Subcutaneous abdominal adipose tissue (tissue), 5 donors: ENCODE measurements at regions not wholly inside any gene's neighbourhood (a gene's known extent, or its start where the extent isn't known, plus 50 kb on each side); places are given as distances from the start of the nearest gene placed in this dataset.

ENCODE experiments used
- H3K27ac ChIP-seq: one replicate; pipeline ENCODE4 v1.7.0; 2013; ENCODE audit warnings: low read depth, mild to moderate bottlenecking, inconsistent platforms, low read length, moderate library complexity
- H3K27me3 ChIP-seq, 5 donors: one replicate each; pipeline ENCODE4 v1.7.0; 2013; ENCODE audit warnings: low read length in 5 of 5, inconsistent platforms in 1 of 5; ENCODE audit not compliant: control insufficient read depth in 5 of 5, insufficient read depth in 4 of 5
- H3K36me3 ChIP-seq, 5 donors: one replicate each; pipeline ENCODE4 v1.7.0; 2013; ENCODE audit warnings: low read length in 5 of 5; ENCODE audit not compliant: control insufficient read depth in 5 of 5, insufficient read depth in 5 of 5
- H3K4me1 ChIP-seq, 5 donors: one replicate each; pipeline ENCODE4 v1.7.0; 2013; ENCODE audit warnings: low read length in 5 of 5, mild to moderate bottlenecking in 3 of 5, moderate library complexity in 1 of 5; ENCODE audit not compliant: control insufficient read depth in 5 of 5, insufficient read depth in 5 of 5
- H3K4me3 ChIP-seq, 5 donors: one replicate each; pipeline ENCODE4 v1.7.0; 2013; ENCODE audit warnings: low read length in 5 of 5, low read depth in 1 of 5
- H3K9ac ChIP-seq, 5 donors: one replicate each; pipeline ENCODE4 v1.7.0; 2013; ENCODE audit warnings: low read length in 5 of 5, mild to moderate bottlenecking in 4 of 5, moderate library complexity in 3 of 5
- H3K9me3 ChIP-seq, 5 donors: one replicate each; pipeline ENCODE4 v1.7.0; 2013; ENCODE audit warnings: low read length in 5 of 5; ENCODE audit not compliant: control insufficient read depth in 5 of 5
- donor health status: healthy.
- donor health status: healthy.
- donor health status: healthy.
- donor health status: healthy.
- donor health status: healthy.

- H3K27ac ChIP-seq = no peak overlapping the region
- H3K9ac ChIP-seq = no peak overlapping the region
- H3K36me3 ChIP-seq = no peaks in the 10 kb centered on the region
- H3K27me3 ChIP-seq = no peaks in the 10 kb centered on the region
- H3K4me3 ChIP-seq = no peak overlapping the region
- peaks cover 0 to 3% (median 0%) of the 10 kb centered on the region in 5 donors for H3K9me3 ChIP-seq
- H3K4me1 ChIP-seq = peaks cover 0 to 3% (median 0%) of the 10 kb centered on the region in 5 donors
These were observed 424.2 kb upstream of the CNTNAP2 start for GRCh38 chr7:145692237-145692950.

GRCh38 chr7:145691377-145691914 is 425.2 kb upstream of the CNTNAP2 start:
- Histone ChIP-seq H3K36me3 (no peaks in the 10 kb centered on the region), H3K27ac (no peak overlapping the region), H3K9me3 (peaks cover 0 to 6% (median 0%) of the 10 kb centered on the region in 5 donors)

DNA sequence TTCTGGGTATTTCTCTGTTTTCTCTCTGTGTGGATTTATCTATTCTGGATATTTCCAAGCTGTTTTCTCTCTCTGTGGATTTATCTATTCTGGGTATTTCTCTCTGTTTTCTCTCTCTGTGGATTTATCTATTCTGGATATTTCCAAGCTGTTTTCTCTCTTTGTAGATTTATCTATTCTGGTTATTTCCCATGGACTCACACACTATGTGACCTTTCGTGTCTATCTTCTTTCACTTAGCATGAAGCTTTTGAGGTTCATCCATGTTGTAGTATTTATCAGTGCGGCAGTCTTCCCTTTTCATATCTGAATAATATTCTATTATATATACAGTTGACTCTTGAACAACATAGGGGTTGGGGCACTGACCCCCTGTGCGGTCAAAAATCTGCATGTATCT is 435.0 kb upstream of the CNTNAP2 start:
- Histone ChIP-seq H3K27me3 (no peaks in the 10 kb centered on the region), H3K36me3 (no peaks in the 10 kb centered on the region), H3K27ac (no peak overlapping the region), H3K9me3 (no peaks in the 10 kb centered on the region), H3K9ac (no peak overlapping the region), H3K4me3 (no peak overlapping the region), H3K4me1 (no peaks in the 10 kb centered on the region)

More at GRCh38 chr7:145691377-145691914, 425.2 kb upstream of the CNTNAP2 start:
- H3K4me3 ChIP-seq = no peak overlapping the region
- no peak overlapping the region for H3K9ac ChIP-seq
- peaks cover 0 to 3% (median 0%) of the 10 kb centered on the region in 5 donors for H3K4me1 ChIP-seq
- H3K27me3 ChIP-seq = no peaks in the 10 kb centered on the region

GRCh38 chr7:145681159-145681558 is 435.4 kb upstream of the CNTNAP2 start:
- Histone ChIP-seq H3K36me3 (no peaks in the 10 kb centered on the region), H3K9me3 (no peaks in the 10 kb centered on the region), H3K27me3 (no peaks in the 10 kb centered on the region), H3K9ac (no peak overlapping the region), H3K4me3 (no peak overlapping the region), H3K4me1 (no peaks in the 10 kb centered on the region), H3K27ac (no peak overlapping the region)

- Histone ChIP-seq H3K36me3 (no peaks in the 10 kb centered on the region), H3K4me3 (no peak overlapping the region), H3K9me3 (peaks cover 0 to 5% (median 0%) of the 10 kb centered on the region in 5 donors), H3K4me1 (no peaks in the 10 kb centered on the region), H3K9ac (no peak overlapping the region), H3K27me3 (no peaks in the 10 kb centered on the region), H3K27ac (no peak overlapping the region)
These were observed 450.9 kb upstream of the CNTNAP2 start for GRCh38 chr7:145665499-145666258.

- Histone ChIP-seq H3K36me3 (no peaks in the 10 kb centered on the region), H3K4me3 (no peak overlapping the region), H3K4me1 (peaks cover 0 to 3% (median 0%) of the 10 kb centered on the region in 5 donors), H3K27ac (no peak overlapping the region), H3K9me3 (no peaks in the 10 kb centered on the region), H3K27me3 (no peaks in the 10 kb centered on the region), H3K9ac (no peak overlapping the region)
These were observed 460.9 kb upstream of the CNTNAP2 start for GRCh38 chr7:145655666-145656065.

DNA sequence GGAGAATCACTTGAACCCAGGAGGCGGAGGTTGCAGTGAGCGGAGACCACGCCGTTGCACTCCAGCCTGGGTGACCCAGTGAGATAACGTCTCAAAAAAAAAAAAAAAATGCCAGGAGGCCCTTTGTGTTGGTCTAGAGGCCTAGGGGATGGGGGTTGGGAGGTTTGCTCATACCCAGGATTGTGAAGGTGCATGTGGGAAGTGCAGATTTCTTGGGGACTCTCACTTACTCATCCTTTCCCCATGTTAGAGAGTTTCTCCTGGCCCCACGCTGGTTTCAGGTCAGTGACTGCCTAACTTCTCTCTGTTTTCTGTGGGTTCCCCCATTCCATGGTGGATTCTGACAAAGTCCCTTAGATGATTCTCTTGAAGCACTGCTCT is 471.5 kb upstream of the CNTNAP2 start:
- H3K9me3 ChIP-seq = peaks cover 0 to 7% (median 2%) of the 10 kb centered on the region in 5 donors
- no peak overlapping the region for H3K27ac ChIP-seq
- H3K36me3 ChIP-seq = no peaks in the 10 kb centered on the region
- H3K4me1 ChIP-seq = no peaks in the 10 kb centered on the region
- H3K27me3 ChIP-seq = no peaks in the 10 kb centered on the region
- H3K9ac ChIP-seq = no peak overlapping the region
- H3K4me3 ChIP-seq = no peak overlapping the region

DNA sequence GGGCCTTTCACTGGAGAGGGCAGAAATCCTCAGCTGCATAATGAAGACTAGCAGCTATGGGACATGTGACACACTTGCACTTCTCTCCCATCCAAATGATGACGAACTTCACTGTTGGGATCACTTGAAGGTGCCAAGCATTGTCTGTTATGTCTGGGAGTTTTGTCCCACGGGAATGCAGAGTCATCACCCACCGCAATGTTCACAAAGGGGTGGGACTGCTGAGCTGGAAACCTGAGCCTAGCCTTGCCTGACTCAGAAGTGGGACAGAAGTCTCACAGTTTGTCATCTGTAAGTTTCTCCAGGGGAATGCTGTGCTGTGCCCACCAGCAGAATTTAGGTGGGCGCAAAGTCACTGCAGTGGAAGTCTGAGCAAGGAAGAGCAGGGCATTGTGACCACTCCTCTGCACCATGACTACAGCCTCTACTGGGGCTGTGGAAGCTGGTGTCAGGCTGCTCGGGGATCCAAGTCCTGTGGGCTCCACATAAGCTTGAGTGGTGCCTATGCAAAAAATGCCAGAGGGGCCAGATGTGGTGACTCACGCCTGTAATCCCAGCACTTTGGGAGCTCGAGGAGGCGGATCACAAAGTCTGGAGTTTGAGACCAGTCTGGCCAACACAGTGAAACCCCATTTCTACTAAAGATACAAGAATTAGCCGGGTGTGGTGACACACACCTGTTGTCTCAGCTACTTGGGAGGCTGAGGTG is 472.0 kb upstream of the CNTNAP2 start:
- Histone ChIP-seq H3K9me3 (peaks cover 0 to 7% (median 3%) of the 10 kb centered on the region in 5 donors), H3K27ac (no peak overlapping the region), H3K36me3 (no peaks in the 10 kb centered on the region), H3K4me1 (no peaks in the 10 kb centered on the region), H3K4me3 (no peak overlapping the region), H3K27me3 (no peaks in the 10 kb centered on the region), H3K9ac (no peak overlapping the region)

DNA sequence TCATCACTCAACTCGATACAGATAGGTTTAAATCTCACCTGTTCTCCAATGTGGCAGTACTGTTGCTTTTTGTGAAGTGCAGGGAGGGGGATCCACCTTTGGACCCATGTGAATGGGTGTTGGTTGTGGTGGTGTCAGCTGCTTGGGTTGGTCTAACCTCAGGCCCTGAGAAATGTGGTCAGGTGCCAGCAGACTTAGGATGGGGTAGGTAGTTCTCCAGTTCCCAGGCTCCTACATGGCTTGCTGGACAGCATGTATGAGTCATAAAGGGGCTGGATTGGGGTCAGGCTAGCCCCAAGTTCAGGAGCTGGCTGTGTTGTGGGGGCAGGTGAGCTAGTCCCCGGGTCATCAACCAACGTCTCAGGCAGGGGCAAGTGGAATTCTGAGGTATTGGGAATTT is 472.6 kb upstream of the CNTNAP2 start:
- H3K36me3 ChIP-seq = no peaks in the 10 kb centered on the region

DNA sequence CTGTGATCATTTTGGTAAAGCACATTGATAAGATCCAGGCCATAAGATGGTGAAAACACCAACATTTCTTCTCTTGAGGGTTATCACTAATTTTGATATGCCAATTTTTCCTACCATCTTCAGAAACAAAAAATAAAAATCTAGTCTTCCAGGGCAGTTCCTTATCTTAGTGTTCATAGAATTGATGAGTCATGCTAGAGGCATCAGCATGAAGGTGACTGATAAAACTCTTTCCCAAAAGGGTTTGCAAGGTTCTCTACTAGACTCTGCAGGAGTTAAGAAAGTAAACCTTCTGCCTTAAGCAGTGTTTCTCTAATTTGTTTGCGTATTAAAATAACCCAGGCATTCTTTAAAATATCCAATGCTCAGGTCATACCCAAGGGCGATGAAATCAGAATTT is 483.1 kb upstream of the CNTNAP2 start:
- H3K9ac ChIP-seq = no peak overlapping the region
- no peaks in the 10 kb centered on the region for H3K27me3 ChIP-seq
- H3K4me3 ChIP-seq = no peak overlapping the region
- H3K36me3 ChIP-seq = no peaks in the 10 kb centered on the region
- no peak overlapping the region for H3K27ac ChIP-seq
- H3K9me3 ChIP-seq = no peaks in the 10 kb centered on the region
- no peaks in the 10 kb centered on the region for H3K4me1 ChIP-seq

More for the DNA sequence above, 472.6 kb upstream of the CNTNAP2 start:
- no peaks in the 10 kb centered on the region for H3K4me1 ChIP-seq
- H3K9ac ChIP-seq = no peak overlapping the region
- H3K9me3 ChIP-seq = peaks cover 0 to 8% (median 7%) of the 10 kb centered on the region in 5 donors
- H3K4me3 ChIP-seq = no peak overlapping the region
- no peak overlapping the region for H3K27ac ChIP-seq
- no peaks in the 10 kb centered on the region for H3K27me3 ChIP-seq
